ENCODE measurements at regions not wholly inside any gene's neighbourhood (a gene's known extent, or its start where the extent isn't known, plus 50 kb on each side); places are given as distances from the start of the nearest gene placed in this dataset.

DNA sequence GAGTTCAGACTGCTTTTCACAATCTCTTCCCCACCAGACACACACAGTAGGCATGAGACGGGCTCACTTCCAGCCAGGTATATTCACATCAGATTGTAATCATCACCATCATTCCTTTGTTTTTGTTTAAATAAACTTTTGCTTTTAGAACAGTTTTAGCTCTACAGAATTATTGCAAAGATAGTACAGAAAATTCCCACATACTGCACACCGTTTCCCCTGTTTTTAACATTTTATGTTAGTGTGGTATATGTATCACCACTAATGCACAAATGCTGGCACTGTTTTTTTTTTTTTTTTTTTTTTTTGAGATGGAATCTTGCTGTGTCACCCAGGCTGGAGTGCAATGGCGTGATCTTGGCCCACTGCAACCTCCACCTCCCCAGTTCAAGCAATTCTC, 83.3 kb upstream of the ANO1 start:
- Histone ChIP-seq H3K4me2 (ENCODE audit: low read depth, low read length, poor library complexity, severe bottlenecking) (no peak overlapping the region), H3K36me3 (ENCODE audit: insufficient read depth, low read length) (no peaks in the 10 kb centered on the region), H3K27me3 (ENCODE audit: low read length) (no peaks in the 10 kb centered on the region), H3K4me1 (ENCODE audit: low read length) (no peaks in the 10 kb centered on the region), H3K9me3 (ENCODE audit: low read length) (no peaks in the 10 kb centered on the region), H3K9me2 (replicated peaks; ENCODE audit: insufficient read depth, low read length) (no peaks in the 10 kb centered on the region), H3K9ac (ENCODE audit: low read length) (no peak overlapping the region), H3K79me2 (ENCODE audit: low read length) (no peaks in the 10 kb centered on the region), H4K20me1 (ENCODE audit: insufficient read depth, low read depth, low read length) (no peaks in the 10 kb centered on the region), H3K27ac (ENCODE audit: low read length) (no peak overlapping the region), H2AFZ (ENCODE audit: low read length) (no peak overlapping the region), H3K4me3 (ENCODE audit: low read length) (no peak overlapping the region)
- DNase-seq: no peak

DNA sequence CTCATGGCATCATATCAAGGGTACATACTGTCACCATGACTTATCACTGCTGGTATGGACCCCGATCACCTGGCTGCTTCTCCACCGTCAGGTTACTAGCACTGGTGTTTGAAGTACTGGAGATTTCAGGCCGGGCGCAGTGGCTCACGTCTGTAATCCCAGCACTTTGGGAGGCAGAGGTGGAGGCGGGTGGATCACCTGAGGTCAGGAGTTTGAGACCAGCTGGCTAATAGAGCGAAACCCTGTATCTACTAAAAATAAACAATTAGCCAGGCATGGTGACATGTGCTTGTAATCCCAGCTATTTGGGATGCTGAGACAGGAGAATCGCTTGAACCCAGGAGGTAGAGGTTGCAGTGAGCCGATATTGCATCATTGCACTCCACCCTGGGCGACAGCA, 82.4 kb upstream of the ANO1 start:
- no peak overlapping the region for H3K4me2 ChIP-seq (ENCODE audit: low read depth, low read length, poor library complexity, severe bottlenecking)

DNA sequence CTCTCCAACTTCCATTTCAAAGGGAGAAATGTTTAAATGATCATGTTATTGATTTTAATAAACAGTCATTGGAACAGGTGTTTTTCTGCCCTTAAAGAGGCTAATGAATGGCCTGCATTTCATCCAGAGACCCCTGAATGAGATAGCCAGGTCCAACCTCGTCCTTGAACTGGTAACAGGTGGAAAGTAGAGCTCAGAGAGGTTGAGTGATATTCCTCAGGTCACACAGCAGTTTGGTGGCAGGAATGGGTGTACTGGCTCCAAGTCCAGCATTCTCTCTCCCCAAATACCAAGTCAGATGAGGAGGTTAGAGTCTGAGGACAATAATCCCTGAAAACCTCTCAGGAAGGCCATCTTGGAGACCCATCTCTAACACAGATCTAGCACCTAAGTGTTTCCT, 81.7 kb upstream of the ANO1 start:
- no peak for DNase-seq
- Histone ChIP-seq H3K79me2 (ENCODE audit: low read length) (no peaks in the 10 kb centered on the region), H3K4me2 (ENCODE audit: low read depth, low read length, poor library complexity, severe bottlenecking) (no peak overlapping the region), H4K20me1 (ENCODE audit: insufficient read depth, low read depth, low read length) (no peaks in the 10 kb centered on the region), H3K9me3 (ENCODE audit: low read length) (no peaks in the 10 kb centered on the region), H2AFZ (ENCODE audit: low read length) (no peak overlapping the region), H3K36me3 (ENCODE audit: insufficient read depth, low read length) (no peaks in the 10 kb centered on the region), H3K9ac (ENCODE audit: low read length) (no peak overlapping the region), H3K9me2 (replicated peaks; ENCODE audit: insufficient read depth, low read length) (no peaks in the 10 kb centered on the region), H3K4me3 (ENCODE audit: low read length) (no peak overlapping the region), H3K27ac (ENCODE audit: low read length) (no peak overlapping the region), H3K27me3 (ENCODE audit: low read length) (no peaks in the 10 kb centered on the region), H3K4me1 (ENCODE audit: low read length) (no peaks in the 10 kb centered on the region)

More for the DNA sequence above, 82.4 kb upstream of the ANO1 start:
- no peak overlapping the region for H3K27ac ChIP-seq (ENCODE audit: low read length)
- no peaks in the 10 kb centered on the region for H3K9me3 ChIP-seq (ENCODE audit: low read length)
- no peaks in the 10 kb centered on the region for H3K4me1 ChIP-seq (ENCODE audit: low read length)
- no peak overlapping the region for H2AFZ ChIP-seq (ENCODE audit: low read length)
- no peak for DNase-seq
- H3K27me3 ChIP-seq (ENCODE audit: low read length): no peaks in the 10 kb centered on the region
- H3K79me2 ChIP-seq (ENCODE audit: low read length): no peaks in the 10 kb centered on the region
- no peaks in the 10 kb centered on the region for H3K36me3 ChIP-seq (ENCODE audit: insufficient read depth, low read length)
- no peak overlapping the region for H3K9ac ChIP-seq (ENCODE audit: low read length)
- H3K9me2 ChIP-seq (replicated peaks; ENCODE audit: insufficient read depth, low read length): no peaks in the 10 kb centered on the region
- H4K20me1 ChIP-seq (ENCODE audit: insufficient read depth, low read depth, low read length): no peaks in the 10 kb centered on the region
- H3K4me3 ChIP-seq (ENCODE audit: low read length): no peak overlapping the region

DNA sequence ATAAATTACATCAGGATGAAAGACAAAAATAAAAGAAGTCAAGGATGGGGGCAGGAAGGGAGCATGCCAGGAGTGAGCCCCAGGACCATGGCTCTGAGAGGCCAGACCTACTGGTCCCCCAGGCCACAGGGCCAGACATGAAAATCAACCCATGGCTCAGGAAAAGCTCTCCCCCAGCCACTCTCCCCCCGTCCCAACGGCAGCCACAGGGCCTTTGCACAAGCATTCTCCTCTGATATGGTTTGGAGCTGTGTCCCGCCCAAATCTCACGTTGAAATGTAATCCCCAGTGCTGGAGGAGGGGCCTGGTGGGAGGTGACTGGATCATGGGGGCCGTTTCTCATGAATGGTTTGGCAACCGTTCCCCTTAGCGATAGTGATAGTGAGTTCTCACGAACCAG, 80.8 kb upstream of the ANO1 start:
- Histone ChIP-seq H3K79me2 (ENCODE audit: low read length) (no peaks in the 10 kb centered on the region), H3K9me2 (replicated peaks; ENCODE audit: insufficient read depth, low read length) (no peaks in the 10 kb centered on the region), H2AFZ (ENCODE audit: low read length) (no peak overlapping the region), H3K4me3 (ENCODE audit: low read length) (no peak overlapping the region), H3K9ac (ENCODE audit: low read length) (no peak overlapping the region), H3K4me1 (ENCODE audit: low read length) (no peaks in the 10 kb centered on the region), H3K27me3 (ENCODE audit: low read length) (no peaks in the 10 kb centered on the region), H4K20me1 (ENCODE audit: insufficient read depth, low read depth, low read length) (no peaks in the 10 kb centered on the region), H3K4me2 (ENCODE audit: low read depth, low read length, poor library complexity, severe bottlenecking) (no peak overlapping the region), H3K9me3 (ENCODE audit: low read length) (no peaks in the 10 kb centered on the region), H3K36me3 (ENCODE audit: insufficient read depth, low read length) (no peaks in the 10 kb centered on the region), H3K27ac (ENCODE audit: low read length) (no peak overlapping the region)
- no peak for DNase-seq

DNA sequence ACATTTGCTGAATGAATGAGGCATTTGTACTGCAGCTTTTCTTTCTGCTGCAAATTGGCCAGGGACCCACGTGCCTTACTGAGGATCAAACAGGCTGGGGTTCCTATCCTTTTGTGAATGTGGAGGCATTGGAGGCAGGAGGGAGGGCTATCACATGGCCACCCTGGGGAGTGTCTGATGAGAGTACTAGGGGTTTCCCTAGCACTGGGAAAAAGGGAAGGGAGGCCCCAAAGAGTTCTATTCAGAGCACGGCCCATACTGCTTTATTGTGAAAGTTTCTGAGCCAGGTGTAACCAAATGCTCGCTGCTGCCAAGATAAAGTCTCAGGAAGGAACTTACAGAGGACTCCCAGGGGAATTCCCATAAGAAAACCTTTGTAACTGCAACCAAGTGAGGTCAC, 78.4 kb upstream of the ANO1 start:
- H3K9ac ChIP-seq (ENCODE audit: low read length): no peak overlapping the region
- no peaks in the 10 kb centered on the region for H3K79me2 ChIP-seq (ENCODE audit: low read length)
- no peak for DNase-seq
- no peaks in the 10 kb centered on the region for H3K4me1 ChIP-seq (ENCODE audit: low read length)
- no peak overlapping the region for H3K4me3 ChIP-seq (ENCODE audit: low read length)
- H3K36me3 ChIP-seq (ENCODE audit: insufficient read depth, low read length): no peaks in the 10 kb centered on the region
- H3K9me2 ChIP-seq (replicated peaks; ENCODE audit: insufficient read depth, low read length): no peaks in the 10 kb centered on the region
- no peak overlapping the region for H3K4me2 ChIP-seq (ENCODE audit: low read depth, low read length, poor library complexity, severe bottlenecking)
- no peaks in the 10 kb centered on the region for H3K27me3 ChIP-seq (ENCODE audit: low read length)
- H3K9me3 ChIP-seq (ENCODE audit: low read length): no peaks in the 10 kb centered on the region
- H3K27ac ChIP-seq (ENCODE audit: low read length): no peak overlapping the region
- H4K20me1 ChIP-seq (ENCODE audit: insufficient read depth, low read depth, low read length): no peaks in the 10 kb centered on the region
- H2AFZ ChIP-seq (ENCODE audit: low read length): no peak overlapping the region

DNA sequence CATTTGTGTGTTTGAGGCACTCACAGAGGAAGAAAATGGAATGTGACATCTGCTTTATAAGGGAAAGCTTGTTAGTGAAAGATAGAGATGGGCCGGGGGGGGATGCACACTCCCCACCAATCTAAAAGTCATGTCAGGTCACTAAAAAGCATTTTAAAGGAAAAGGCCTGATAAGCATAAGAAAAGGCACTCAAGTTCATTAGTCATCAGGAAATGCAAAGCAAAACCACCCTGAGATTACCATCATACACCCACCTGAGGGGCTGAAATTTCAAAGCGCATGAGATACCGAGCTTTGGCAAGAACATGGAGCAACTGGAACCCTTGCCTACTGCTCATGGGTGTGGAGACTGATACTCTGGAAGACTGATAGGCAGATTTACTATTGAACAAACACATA, 77.9 kb upstream of the ANO1 start:
- H3K4me3 ChIP-seq (ENCODE audit: low read length): no peak overlapping the region
- no peak overlapping the region for H2AFZ ChIP-seq (ENCODE audit: low read length)
- no peaks in the 10 kb centered on the region for H3K9me3 ChIP-seq (ENCODE audit: low read length)
- H3K36me3 ChIP-seq (ENCODE audit: insufficient read depth, low read length): no peaks in the 10 kb centered on the region
- no peak for DNase-seq
- H3K4me2 ChIP-seq (ENCODE audit: low read depth, low read length, poor library complexity, severe bottlenecking): no peak overlapping the region
- H3K27me3 ChIP-seq (ENCODE audit: low read length): no peaks in the 10 kb centered on the region
- H3K4me1 ChIP-seq (ENCODE audit: low read length): no peaks in the 10 kb centered on the region
- H4K20me1 ChIP-seq (ENCODE audit: insufficient read depth, low read depth, low read length): no peaks in the 10 kb centered on the region
- no peak overlapping the region for H3K27ac ChIP-seq (ENCODE audit: low read length)
- H3K79me2 ChIP-seq (ENCODE audit: low read length): no peaks in the 10 kb centered on the region
- H3K9me2 ChIP-seq (replicated peaks; ENCODE audit: insufficient read depth, low read length): no peaks in the 10 kb centered on the region
- no peak overlapping the region for H3K9ac ChIP-seq (ENCODE audit: low read length)

DNA sequence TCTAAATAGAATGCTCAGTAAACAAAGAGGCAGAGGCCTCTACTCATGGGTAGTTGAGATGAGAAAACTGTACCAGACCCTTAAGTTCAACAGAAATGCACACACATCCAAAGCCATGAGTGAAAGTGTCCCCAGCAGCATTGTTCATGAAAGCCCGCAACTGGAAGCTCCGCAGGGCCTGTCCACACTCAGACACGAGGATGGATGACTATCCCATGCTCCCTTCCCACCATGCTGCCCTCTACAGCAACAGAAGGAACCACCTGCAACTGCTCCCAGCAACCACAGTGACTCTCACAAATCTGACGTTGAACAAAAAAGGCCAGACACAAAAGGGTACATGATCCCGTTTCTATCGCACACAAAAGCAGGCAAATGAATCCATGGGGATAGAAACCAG, 76.9 kb upstream of the ANO1 start:
- no peaks in the 10 kb centered on the region for H3K9me2 ChIP-seq (replicated peaks; ENCODE audit: insufficient read depth, low read length)
- no peak overlapping the region for H3K9ac ChIP-seq (ENCODE audit: low read length)
- no peaks in the 10 kb centered on the region for H3K36me3 ChIP-seq (ENCODE audit: insufficient read depth, low read length)
- H3K4me3 ChIP-seq (ENCODE audit: low read length): no peak overlapping the region
- H4K20me1 ChIP-seq (ENCODE audit: insufficient read depth, low read depth, low read length): no peaks in the 10 kb centered on the region
- no peak overlapping the region for H3K27ac ChIP-seq (ENCODE audit: low read length)
- H3K27me3 ChIP-seq (ENCODE audit: low read length): no peaks in the 10 kb centered on the region
- H3K79me2 ChIP-seq (ENCODE audit: low read length): no peaks in the 10 kb centered on the region
- H3K4me2 ChIP-seq (ENCODE audit: low read depth, low read length, poor library complexity, severe bottlenecking): no peak overlapping the region
- no peaks in the 10 kb centered on the region for H3K4me1 ChIP-seq (ENCODE audit: low read length)
- no peak for DNase-seq
- H2AFZ ChIP-seq (ENCODE audit: low read length): no peak overlapping the region
- H3K9me3 ChIP-seq (ENCODE audit: low read length): no peaks in the 10 kb centered on the region

DNA sequence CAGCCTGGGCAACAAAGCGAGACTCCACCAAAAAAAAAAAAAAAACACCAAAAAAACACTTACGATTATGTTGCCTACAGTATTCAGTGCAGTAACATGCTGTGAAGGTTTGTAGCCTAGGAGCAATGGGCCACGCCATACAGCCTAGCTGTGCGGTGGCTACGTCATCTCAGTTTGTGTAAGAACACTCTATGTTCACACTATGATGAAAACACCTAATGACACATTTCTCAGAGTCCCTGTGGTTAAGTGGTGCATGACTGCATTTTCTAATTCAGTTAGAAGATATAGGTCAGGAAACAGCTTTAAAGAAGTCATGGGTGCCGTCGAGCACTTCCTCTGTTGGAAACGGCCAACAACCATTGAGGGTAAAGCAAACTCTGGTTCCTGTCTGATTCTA, 75.7 kb upstream of the ANO1 start:
- no peak for DNase-seq

DNA sequence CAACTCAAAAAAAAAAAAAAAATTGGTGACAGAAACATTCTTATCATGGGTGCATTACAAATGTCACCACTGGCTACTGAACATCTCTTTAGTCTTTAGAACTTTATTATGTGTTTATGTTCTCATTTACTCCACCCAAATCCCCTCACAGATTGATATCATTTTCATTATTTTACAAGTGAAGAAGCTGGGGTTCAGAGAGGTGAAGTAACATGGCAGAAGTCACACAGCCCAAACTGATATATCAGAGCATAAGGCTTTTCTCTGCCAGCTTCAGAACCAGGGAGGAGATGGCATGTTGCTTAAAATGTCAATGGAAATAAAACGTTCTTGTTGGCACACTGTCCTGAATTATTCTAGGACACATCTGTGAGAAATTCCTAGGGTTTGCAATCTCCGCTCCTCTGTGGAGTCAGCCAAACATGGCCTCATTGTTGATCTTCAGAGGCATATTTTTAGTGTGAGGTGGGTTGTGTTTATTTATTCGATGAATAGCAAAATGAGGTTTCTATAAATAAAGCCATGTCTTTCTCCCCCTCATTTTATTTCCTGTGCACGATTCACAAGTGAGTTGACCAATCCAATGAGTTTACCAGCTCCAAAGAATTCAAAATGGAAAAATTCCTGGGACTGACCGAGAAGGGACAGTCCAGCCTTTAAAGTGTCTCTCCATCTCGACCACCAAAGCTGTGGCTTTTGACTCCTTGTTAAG, 72.9 kb upstream of the ANO1 start:
- H3K9ac ChIP-seq (ENCODE audit: low read length): no peak overlapping the region
- H3K79me2 ChIP-seq (ENCODE audit: low read length): no peaks in the 10 kb centered on the region
- no peaks in the 10 kb centered on the region for H3K36me3 ChIP-seq (ENCODE audit: insufficient read depth, low read length)
- no peak overlapping the region for H3K27ac ChIP-seq (ENCODE audit: low read length)
- no peaks in the 10 kb centered on the region for H3K9me3 ChIP-seq (ENCODE audit: low read length)
- H3K4me1 ChIP-seq (ENCODE audit: low read length): no peaks in the 10 kb centered on the region
- no peaks in the 10 kb centered on the region for H4K20me1 ChIP-seq (ENCODE audit: insufficient read depth, low read depth, low read length)
- DNase-seq: no peak
- H3K27me3 ChIP-seq (ENCODE audit: low read length): no peaks in the 10 kb centered on the region
- H3K9me2 ChIP-seq (replicated peaks; ENCODE audit: insufficient read depth, low read length): no peaks in the 10 kb centered on the region
- H2AFZ ChIP-seq (ENCODE audit: low read length): no peak overlapping the region
- H3K4me3 ChIP-seq (ENCODE audit: low read length): no peak overlapping the region
- H3K4me2 ChIP-seq (ENCODE audit: low read depth, low read length, poor library complexity, severe bottlenecking): no peak overlapping the region

More for the DNA sequence above, 75.7 kb upstream of the ANO1 start:
- H3K4me1 ChIP-seq (ENCODE audit: low read length): no peaks in the 10 kb centered on the region
- H3K9ac ChIP-seq (ENCODE audit: low read length): no peak overlapping the region
- no peak overlapping the region for H2AFZ ChIP-seq (ENCODE audit: low read length)
- no peaks in the 10 kb centered on the region for H3K36me3 ChIP-seq (ENCODE audit: insufficient read depth, low read length)
- no peaks in the 10 kb centered on the region for H3K9me2 ChIP-seq (replicated peaks; ENCODE audit: insufficient read depth, low read length)
- H4K20me1 ChIP-seq (ENCODE audit: insufficient read depth, low read depth, low read length): no peaks in the 10 kb centered on the region
- H3K9me3 ChIP-seq (ENCODE audit: low read length): no peaks in the 10 kb centered on the region
- H3K27ac ChIP-seq (ENCODE audit: low read length): no peak overlapping the region
- no peaks in the 10 kb centered on the region for H3K27me3 ChIP-seq (ENCODE audit: low read length)
- H3K4me3 ChIP-seq (ENCODE audit: low read length): no peak overlapping the region
- H3K4me2 ChIP-seq (ENCODE audit: low read depth, low read length, poor library complexity, severe bottlenecking): no peak overlapping the region
- H3K79me2 ChIP-seq (ENCODE audit: low read length): no peaks in the 10 kb centered on the region
